Neutrophil (primary cell): ENCODE measurements at regions not wholly inside any gene's neighbourhood (a gene's known extent, or its start where the extent isn't known, plus 50 kb on each side); places are given as distances from the start of the nearest gene placed in this dataset.

Experiments
- H3K27ac ChIP-seq: fragments of 200-600 bp; sonication (generic); 2 replicates; pipeline ENCODE4 v1.5.1; 2016; ENCODE audit warnings: mild to moderate bottlenecking, moderate library complexity
- H3K27me3 ChIP-seq: fragments of 200-600 bp; sonication (generic); 2 replicates; pipeline ENCODE4 v1.6.0; 2016; ENCODE audit warnings: mild to moderate bottlenecking
- H3K36me3 ChIP-seq: fragments of 200-600 bp; sonication (generic); 2 replicates; pipeline ENCODE4 v1.5.1; 2017
- H3K4me1 ChIP-seq, 2 experiments: fragments of 200-600 bp in 1 of 2; sonication (generic) in 1 of 2; 1 replicate in 1 of 2; 2 replicates in 1 of 2; pipeline versions ENCODE4 v1.5.1 to v1.6.1; 2013 to 2016; ENCODE audit warnings: low read depth in 1 of 2, low read length in 1 of 2, mild to moderate bottlenecking in 1 of 2, moderate library complexity in 1 of 2; ENCODE audit not compliant: control insufficient read depth in 1 of 2, insufficient read depth in 1 of 2
- H3K4me3 ChIP-seq, 2 experiments: fragments of 200-600 bp in 1 of 2; sonication (generic) in 1 of 2; 1 replicate in 1 of 2; 2 replicates in 1 of 2; pipeline ENCODE4 v1.5.1; 2013 to 2016; ENCODE audit warnings: low read depth in 1 of 2, low read length in 1 of 2, mild to moderate bottlenecking in 1 of 2, moderate library complexity in 1 of 2
- H3K9me3 ChIP-seq: fragments of 200-600 bp; sonication (generic); 2 replicates; pipeline ENCODE4 v1.5.1; 2016
- CTCF ChIP-seq: fragments of 200-600 bp; sonication (generic); IDR thresholded peaks from 2 replicates; pipeline ENCODE4 v1.5.1; 2016; ENCODE audit warnings: antibody characterized with exemption

- Histone ChIP-seq H3K4me1 (no peaks in the 10 kb centered on the region), H3K9me3 (no peaks in the 10 kb centered on the region), H3K36me3 (no peaks in the 10 kb centered on the region), H3K27me3 (no peaks in the 10 kb centered on the region), H3K4me3 (no peak overlapping the region), H3K27ac (no peak overlapping the region)
- TF ChIP-seq CTCF: no peak
Measured at GRCh38 chr1:218494449-218494852, 149.3 kb downstream of the TGFB2 start.

GRCh38 chr1:218495931-218496330 lies 150.8 kb downstream of the TGFB2 start:
- Histone ChIP-seq H3K4me3 (no peak overlapping the region), H3K4me1 (no peaks in the 10 kb centered on the region), H3K27me3 (no peaks in the 10 kb centered on the region), H3K27ac (no peak overlapping the region), H3K36me3 (no peaks in the 10 kb centered on the region), H3K9me3 (no peaks in the 10 kb centered on the region)
- TF ChIP-seq CTCF: no peak

- Histone ChIP-seq H3K36me3 (no peaks in the 10 kb centered on the region), H3K9me3 (no peaks in the 10 kb centered on the region), H3K4me1 (no peaks in the 10 kb centered on the region), H3K27ac (no peak overlapping the region), H3K4me3 (no peak overlapping the region), H3K27me3 (no peaks in the 10 kb centered on the region)
- no peak for TF ChIP-seq CTCF
Measured at GRCh38 chr1:218496561-218496960, 151.4 kb downstream of the TGFB2 start.

GRCh38 chr1:218498056-218498938 lies 153.2 kb downstream of the TGFB2 start:
- TF ChIP-seq CTCF: no peak
- Histone ChIP-seq H3K4me1 (no peaks in the 10 kb centered on the region), H3K27me3 (no peaks in the 10 kb centered on the region), H3K4me3 (no peak overlapping the region), H3K9me3 (no peaks in the 10 kb centered on the region), H3K27ac (no peak overlapping the region), H3K36me3 (no peaks in the 10 kb centered on the region)

- Histone ChIP-seq H3K4me3 (no peak overlapping the region), H3K4me1 (no peaks in the 10 kb centered on the region), H3K27ac (no peak overlapping the region), H3K9me3 (no peaks in the 10 kb centered on the region), H3K36me3 (no peaks in the 10 kb centered on the region), H3K27me3 (no peaks in the 10 kb centered on the region)
- no peak for TF ChIP-seq CTCF
Measured at GRCh38 chr1:218499011-218499691, 154.0 kb downstream of the TGFB2 start.
